ENCODE measurements at regions not wholly inside any gene's neighbourhood (a gene's known extent, or its start where the extent isn't known, plus 50 kb on each side); places are given as distances from the start of the nearest gene placed in this dataset.

- TF ChIP-seq CTCF (IDR thresholded peaks at IDR 0.05; ENCODE audit: low read depth, low read length) (no peak), EZH2phosphoT487 (IDR thresholded peaks at IDR 0.05; ENCODE audit: low read depth) (no peak)
Measured at GRCh38 chr1:239998312-239998649, 93.4 kb upstream of the FMN2 start.
